Breast epithelium (tissue), 3 donors: ENCODE measurements at regions not wholly inside any gene's neighbourhood (a gene's known extent, or its start where the extent isn't known, plus 50 kb on each side); places are given as distances from the start of the nearest gene placed in this dataset.

ENCODE experiments used
- POLR2AphosphoS5 ChIP-seq, 3 donors: sonication (generic); formaldehyde crosslinking; IDR thresholded peaks; one replicate each; pipeline ENCODE4 v1.6.1; 2017; ENCODE audit warnings: antibody characterized with exemption in 3 of 3
- TF ChIP-seq, protein P1 (sequence below), 3 donors: fragments of 450-650 bp; IDR thresholded peaks; one replicate each; pipeline ENCODE4 v1.5.1; 2016 to 2017; ENCODE audit warnings: antibody characterized with exemption in 3 of 3, mild to moderate bottlenecking in 3 of 3, moderate library complexity in 3 of 3

DNA sequence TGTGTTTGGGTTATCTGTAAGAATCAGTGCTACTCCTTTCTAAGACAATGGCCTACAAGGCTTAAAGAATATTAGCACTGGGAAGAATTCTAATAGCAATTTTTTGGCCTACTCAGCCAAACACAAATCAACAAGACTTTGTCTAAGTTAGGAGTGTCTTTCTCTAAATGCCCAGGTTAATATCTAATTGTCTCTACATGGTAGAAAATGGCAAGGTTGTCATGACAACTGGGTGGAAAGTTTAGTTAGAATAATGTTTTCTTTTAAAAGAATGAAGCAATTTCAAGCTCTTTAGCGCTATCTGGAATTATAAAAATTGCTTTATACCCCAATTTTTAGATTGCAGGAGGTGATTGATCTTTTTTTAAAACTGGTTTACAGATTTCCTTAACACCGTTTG is 396.8 kb downstream of the TUSC7 start:
- TF ChIP-seq, protein P1, sequence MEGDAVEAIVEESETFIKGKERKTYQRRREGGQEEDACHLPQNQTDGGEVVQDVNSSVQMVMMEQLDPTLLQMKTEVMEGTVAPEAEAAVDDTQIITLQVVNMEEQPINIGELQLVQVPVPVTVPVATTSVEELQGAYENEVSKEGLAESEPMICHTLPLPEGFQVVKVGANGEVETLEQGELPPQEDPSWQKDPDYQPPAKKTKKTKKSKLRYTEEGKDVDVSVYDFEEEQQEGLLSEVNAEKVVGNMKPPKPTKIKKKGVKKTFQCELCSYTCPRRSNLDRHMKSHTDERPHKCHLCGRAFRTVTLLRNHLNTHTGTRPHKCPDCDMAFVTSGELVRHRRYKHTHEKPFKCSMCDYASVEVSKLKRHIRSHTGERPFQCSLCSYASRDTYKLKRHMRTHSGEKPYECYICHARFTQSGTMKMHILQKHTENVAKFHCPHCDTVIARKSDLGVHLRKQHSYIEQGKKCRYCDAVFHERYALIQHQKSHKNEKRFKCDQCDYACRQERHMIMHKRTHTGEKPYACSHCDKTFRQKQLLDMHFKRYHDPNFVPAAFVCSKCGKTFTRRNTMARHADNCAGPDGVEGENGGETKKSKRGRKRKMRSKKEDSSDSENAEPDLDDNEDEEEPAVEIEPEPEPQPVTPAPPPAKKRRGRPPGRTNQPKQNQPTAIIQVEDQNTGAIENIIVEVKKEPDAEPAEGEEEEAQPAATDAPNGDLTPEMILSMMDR (IDR thresholded peaks at IDR 0.05), result no peak
- no peak for TF ChIP-seq POLR2AphosphoS5 (IDR thresholded peaks at IDR 0.05)
